Fibroblast of villous mesenchyme (primary cell): ENCODE measurements at regions not wholly inside any gene's neighbourhood (a gene's known extent, or its start where the extent isn't known, plus 50 kb on each side); places are given as distances from the start of the nearest gene placed in this dataset. TPM values are rescaled to one million over a fixed set of nuclear protein-coding genes. Genes with fewer than 3 reads are reported as not detected.

ENCODE experiments used
- DNase-seq: peaks from one replicate; pipeline ENCODE4 v3.0.0-alpha.2; 2010; ENCODE audit warnings: low read depth
- H3K4me3 ChIP-seq: 2 replicates; pipeline ENCODE4 v1.5.1; 2011; ENCODE audit warnings: low read depth, mild to moderate bottlenecking, low read length
- small RNA-seq: library from RNA; depleted of rRNA; stranded (forward); fragments of <200 nt; gene quantifications from one replicate; pipeline ENCODE3, GENCODE V24; 2012
- TF ChIP-seq, protein P1 (sequence below): IDR thresholded peaks from 2 replicates; pipeline ENCODE4 v1.5.1; 2012; ENCODE audit warnings: low read depth, mild to moderate bottlenecking, low read length; ENCODE audit not compliant: insufficient read depth

DNA sequence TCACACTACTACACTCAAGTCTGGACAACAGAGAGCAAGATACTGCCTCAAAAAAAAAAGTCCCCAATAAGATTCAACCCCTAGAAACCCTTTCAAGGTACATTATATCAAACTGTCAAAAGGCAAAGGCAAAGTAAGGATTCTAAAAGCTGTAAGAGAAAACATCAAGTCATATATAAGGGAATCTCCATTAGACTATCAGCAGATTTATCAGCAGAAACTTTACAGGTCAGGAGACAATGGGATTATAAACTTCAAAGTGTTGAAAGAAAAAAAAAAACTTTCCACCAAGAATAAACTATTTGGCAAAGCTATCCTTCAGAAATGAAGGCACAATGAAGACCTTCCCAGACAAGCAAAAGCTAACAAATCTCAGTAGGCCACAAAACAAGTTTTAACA, 63.5 kb upstream of the DMRT1 start:
- TF ChIP-seq, protein P1, sequence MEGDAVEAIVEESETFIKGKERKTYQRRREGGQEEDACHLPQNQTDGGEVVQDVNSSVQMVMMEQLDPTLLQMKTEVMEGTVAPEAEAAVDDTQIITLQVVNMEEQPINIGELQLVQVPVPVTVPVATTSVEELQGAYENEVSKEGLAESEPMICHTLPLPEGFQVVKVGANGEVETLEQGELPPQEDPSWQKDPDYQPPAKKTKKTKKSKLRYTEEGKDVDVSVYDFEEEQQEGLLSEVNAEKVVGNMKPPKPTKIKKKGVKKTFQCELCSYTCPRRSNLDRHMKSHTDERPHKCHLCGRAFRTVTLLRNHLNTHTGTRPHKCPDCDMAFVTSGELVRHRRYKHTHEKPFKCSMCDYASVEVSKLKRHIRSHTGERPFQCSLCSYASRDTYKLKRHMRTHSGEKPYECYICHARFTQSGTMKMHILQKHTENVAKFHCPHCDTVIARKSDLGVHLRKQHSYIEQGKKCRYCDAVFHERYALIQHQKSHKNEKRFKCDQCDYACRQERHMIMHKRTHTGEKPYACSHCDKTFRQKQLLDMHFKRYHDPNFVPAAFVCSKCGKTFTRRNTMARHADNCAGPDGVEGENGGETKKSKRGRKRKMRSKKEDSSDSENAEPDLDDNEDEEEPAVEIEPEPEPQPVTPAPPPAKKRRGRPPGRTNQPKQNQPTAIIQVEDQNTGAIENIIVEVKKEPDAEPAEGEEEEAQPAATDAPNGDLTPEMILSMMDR = no peak
- no peak for DNase-seq
- no peak overlapping the region for H3K4me3 ChIP-seq

DNA sequence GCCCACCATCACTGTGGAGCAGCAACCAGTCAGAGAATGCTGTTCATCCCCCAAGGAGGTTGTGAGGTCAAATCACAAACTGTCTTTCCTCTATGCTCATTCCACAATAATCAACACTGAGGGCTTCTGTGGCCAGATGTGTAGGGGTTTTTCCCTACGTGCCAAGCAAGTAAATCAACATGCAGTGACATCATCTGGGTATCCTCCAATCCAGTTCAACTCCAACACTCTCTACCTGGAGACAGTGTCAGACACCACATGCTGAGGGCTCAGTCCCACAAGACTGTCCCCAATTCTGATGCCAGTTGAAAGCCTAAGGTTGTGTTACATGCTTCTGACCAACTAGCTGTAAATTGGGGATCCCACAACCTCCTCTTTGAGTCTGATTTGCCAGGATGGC, 57.3 kb upstream of the DMRT1 start:
- H3K4me3 ChIP-seq = no peak overlapping the region
- TF ChIP-seq, protein P1 = no peak
- no peak for DNase-seq

DNA sequence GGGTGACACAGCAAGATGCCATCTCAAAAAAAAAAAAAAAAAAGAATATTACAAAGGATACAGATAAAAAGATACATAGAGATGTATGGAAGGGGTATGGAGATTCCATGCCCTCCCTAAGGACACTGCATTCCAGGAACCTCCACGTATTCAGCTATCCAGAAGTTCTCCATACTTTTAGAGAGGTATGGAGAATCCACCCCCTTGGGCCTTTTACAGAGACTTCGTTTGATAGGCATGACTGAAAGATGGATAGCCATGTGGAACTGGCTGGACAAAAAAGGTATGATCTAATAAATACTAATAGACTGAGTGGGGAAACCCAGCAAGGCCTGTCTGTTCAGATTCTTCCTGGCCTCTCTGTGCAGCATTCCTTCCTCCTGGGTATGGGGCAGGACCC, 56.6 kb upstream of the DMRT1 start:
- DNase-seq = no peak
- TF ChIP-seq, protein P1 = no peak
- H3K4me3 ChIP-seq = no peak overlapping the region

DNA sequence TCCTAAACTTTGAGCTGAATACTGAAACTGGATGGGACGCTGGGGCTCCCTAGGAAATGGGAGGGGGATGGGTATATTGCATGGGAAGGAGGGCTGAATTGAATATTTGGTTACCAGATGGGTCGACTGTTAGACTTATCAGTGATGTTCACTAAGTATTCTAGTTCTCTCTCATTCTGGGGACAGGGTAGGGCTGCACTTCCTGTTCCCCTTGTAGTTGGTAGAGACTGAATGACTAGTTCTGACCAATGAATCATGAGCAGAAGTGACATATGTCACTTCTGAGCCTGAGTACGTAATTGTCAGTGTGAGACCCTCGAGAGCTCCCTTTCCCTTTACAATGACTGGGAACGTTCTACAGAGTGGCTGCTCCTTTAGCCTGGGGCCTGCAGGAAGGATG, 55.5 kb upstream of the DMRT1 start:
- TF ChIP-seq, protein P1 = no peak
- H3K4me3 ChIP-seq = no peak overlapping the region
- no peak for DNase-seq

DNA sequence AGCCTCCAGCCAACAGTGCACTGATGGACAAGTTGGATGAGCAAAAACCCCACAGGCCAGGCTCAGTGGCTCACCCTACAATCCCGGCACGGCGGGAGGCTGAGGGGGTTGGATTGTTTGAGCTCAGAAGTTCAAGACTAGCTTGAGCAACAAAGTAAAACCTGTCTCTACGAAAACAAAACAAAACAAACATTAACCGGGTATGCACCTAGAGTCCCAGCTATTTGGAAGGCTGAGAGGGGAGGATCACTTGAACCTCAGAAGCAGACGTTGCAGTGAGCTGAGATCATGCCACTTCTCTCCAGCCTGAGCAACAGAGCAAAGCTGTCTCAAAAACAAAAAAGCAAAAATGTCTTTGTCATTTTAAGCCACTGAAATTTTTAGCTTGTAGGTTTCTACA, 55.1 kb upstream of the DMRT1 start:
- DNase-seq = no peak
- TF ChIP-seq, protein P1 = no peak
- H3K4me3 ChIP-seq = no peak overlapping the region

DNA sequence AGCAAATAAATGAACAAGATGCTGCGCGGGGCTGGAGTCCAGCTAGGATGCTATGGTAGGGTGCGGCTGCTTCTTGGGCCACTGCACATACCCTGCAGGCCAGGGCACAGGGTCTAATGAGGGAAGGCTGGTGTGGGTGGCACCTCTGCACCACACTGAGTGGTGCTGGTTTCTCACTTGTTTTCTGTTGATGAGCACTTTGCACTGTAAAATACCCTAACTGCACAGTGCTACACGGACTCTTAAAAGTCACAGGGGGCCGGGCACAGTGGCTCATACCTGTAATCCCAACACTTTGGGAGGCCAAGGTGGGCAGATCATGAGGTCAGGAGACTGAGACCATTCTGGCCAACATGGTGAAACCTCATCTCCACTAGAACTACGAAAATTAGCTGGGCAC, 52.7 kb upstream of the DMRT1 start:
- TF ChIP-seq, protein P1 = no peak
- H3K4me3 ChIP-seq = no peak overlapping the region
- no peak for DNase-seq

Small RNA genes in the stretch of these regions (small RNA-seq; reads per million reads assigned to genes)
- gene AL392089.1 (not detected), gene RNU6-1327P (not detected)
